ENCODE measurements at regions not wholly inside any gene's neighbourhood (a gene's known extent, or its start where the extent isn't known, plus 50 kb on each side); places are given as distances from the start of the nearest gene placed in this dataset.
A peak's percentile ranks its signal among the peaks of the same experiment; 100 is the strongest.
"Not testable (repeated sequence)": the region's sequence is repeated elsewhere in the genome, so short reads cannot be mapped to it uniquely, and the experiment has no call there.

GRCh38 chr2:234275515-234275914 lies 221.4 kb downstream of the ARL4C start:
- no peak for DNase-seq (ENCODE audit: low read depth)

GRCh38 chr2:234273887-234274584 lies 222.8 kb downstream of the ARL4C start:
- DNase-seq (ENCODE audit: low read depth) = no peak

- DNase-seq (ENCODE audit: low read depth) = no peak
These were observed 221.8 kb downstream of the SPP2 start for GRCh38 chr2:234272069-234272850.

- DNase-seq (ENCODE audit: low read depth) = no peak
These were observed 220.8 kb downstream of the SPP2 start for GRCh38 chr2:234271338-234271737.

GRCh38 chr2:234269769-234270204 lies 219.3 kb downstream of the SPP2 start:
- DNase-seq (ENCODE audit: low read depth) = no peak

- no peak for DNase-seq (ENCODE audit: low read depth)
These were observed 217.0 kb downstream of the SPP2 start for GRCh38 chr2:234267534-234267933.

- no peak for DNase-seq (ENCODE audit: low read depth)
These were observed 216.4 kb downstream of the SPP2 start for GRCh38 chr2:234266952-234267351.

GRCh38 chr2:234265206-234265605 lies 214.7 kb downstream of the SPP2 start:
- DNase-seq (ENCODE audit: low read depth) = no peak

GRCh38 chr2:234261736-234262135 lies 211.2 kb downstream of the SPP2 start:
- DNase-seq (ENCODE audit: low read depth) = no peak

GRCh38 chr2:234259440-234259839 lies 208.9 kb downstream of the SPP2 start:
- DNase-seq (ENCODE audit: low read depth) = no peak

- peak; percentile 17 for DNase-seq (ENCODE audit: low read depth)
These were observed 208.2 kb downstream of the SPP2 start for GRCh38 chr2:234258562-234259141.

GRCh38 chr2:234257859-234258561 lies 207.5 kb downstream of the SPP2 start:
- DNase-seq (ENCODE audit: low read depth) = peak; percentile 84

GRCh38 chr2:234256516-234256915 lies 206.0 kb downstream of the SPP2 start:
- no peak for DNase-seq (ENCODE audit: low read depth)

- no peak for DNase-seq (ENCODE audit: low read depth)
These were observed 204.4 kb downstream of the SPP2 start for GRCh38 chr2:234254783-234255521.

- no peak for DNase-seq (ENCODE audit: low read depth)
These were observed 202.3 kb downstream of the SPP2 start for GRCh38 chr2:234252772-234253171.

GRCh38 chr2:234251326-234252271 lies 201.1 kb downstream of the SPP2 start:
- peak; percentile 97 for DNase-seq (ENCODE audit: low read depth)

GRCh38 chr2:234250926-234251325 lies 200.4 kb downstream of the SPP2 start:
- DNase-seq (ENCODE audit: low read depth) = no peak

- DNase-seq (ENCODE audit: low read depth) = peak; percentile 69
These were observed 199.4 kb downstream of the SPP2 start for GRCh38 chr2:234249873-234250272.

GRCh38 chr2:234249034-234249735 lies 198.7 kb downstream of the SPP2 start:
- DNase-seq (ENCODE audit: low read depth) = no peak

GRCh38 chr2:234248213-234248710 lies 197.8 kb downstream of the SPP2 start:
- not testable (repeated sequence) for DNase-seq (ENCODE audit: low read depth)
